ENCODE measurements at regions not wholly inside any gene's neighbourhood (a gene's known extent, or its start where the extent isn't known, plus 50 kb on each side); places are given as distances from the start of the nearest gene placed in this dataset.

GRCh38 chr14:98633380-98633779, 638.6 kb downstream of the BCL11B start:
- WGBS (ENCODE audit: insufficient coverage): 89% methylated on average over 4 of the region's 5 CpGs

GRCh38 chr14:98634043-98634820, 637.8 kb downstream of the BCL11B start:
- H3K27ac ChIP-seq (ENCODE audit: low read length): no peak overlapping the region
- intact Hi-C loops (cut with micrococcal nuclease): no loop called here
- no peaks in the 10 kb centered on the region for H3K36me3 ChIP-seq (ENCODE audit: control insufficient read depth, insufficient read depth, low read length)
- no peak overlapping the region for H3K4me3 ChIP-seq (ENCODE audit: low read length)
- H3K4me1 ChIP-seq (ENCODE audit: control insufficient read depth, insufficient read depth, low read length): no peaks in the 10 kb centered on the region
- peaks cover 12 to 13% of the 10 kb centered on the region in 2 donors for H3K27me3 Mint-ChIP-seq (ENCODE audit: low read depth in 2 of 2)
- no peaks in the 10 kb centered on the region for H3K4me1 Mint-ChIP-seq
- H3K9me3 Mint-ChIP-seq: no peaks in the 10 kb centered on the region
- H3K9me3 ChIP-seq (ENCODE audit: control insufficient read depth, insufficient read depth, low read length): no peaks in the 10 kb centered on the region
- no peaks in the 10 kb centered on the region for H3K36me3 Mint-ChIP-seq
- WGBS (ENCODE audit: insufficient coverage): 75% methylated on average over 5 of the region's 6 CpGs
- no peaks in the 10 kb centered on the region for H3K27me3 ChIP-seq (ENCODE audit: control insufficient read depth, insufficient read depth, low read length)
- no peak for ATAC-seq
- no peak for DNase-seq
- no peak overlapping the region for H3K4me3 Mint-ChIP-seq
- H3K27ac Mint-ChIP-seq: no peak overlapping the region
- no peak for TF ChIP-seq CTCF (IDR thresholded peaks at IDR 0.05)

More at GRCh38 chr14:98633380-98633779, 638.6 kb downstream of the BCL11B start:
- Histone ChIP-seq H3K4me3 (ENCODE audit: low read length) (no peak overlapping the region), H3K9me3 (ENCODE audit: control insufficient read depth, insufficient read depth, low read length) (no peaks in the 10 kb centered on the region), H3K27ac (ENCODE audit: low read length) (no peak overlapping the region), H3K27me3 (ENCODE audit: control insufficient read depth, insufficient read depth, low read length) (no peaks in the 10 kb centered on the region), H3K36me3 (ENCODE audit: control insufficient read depth, insufficient read depth, low read length) (no peaks in the 10 kb centered on the region), H3K4me1 (ENCODE audit: control insufficient read depth, insufficient read depth, low read length) (no peaks in the 10 kb centered on the region)
- Mint-ChIP-seq H3K36me3 (no peaks in the 10 kb centered on the region), H3K27ac (no peak overlapping the region), H3K27me3 (ENCODE audit: low read depth in 2 of 2) (peaks cover 13 to 16% of the 10 kb centered on the region in 2 donors), H3K9me3 (no peaks in the 10 kb centered on the region), H3K4me1 (no peaks in the 10 kb centered on the region), H3K4me3 (no peak overlapping the region)
- TF ChIP-seq CTCF (IDR thresholded peaks at IDR 0.05): no peak
- intact Hi-C loops (cut with micrococcal nuclease): no loop called here
- ATAC-seq (no peak), DNase-seq (no peak)

- H3K4me1 ChIP-seq (ENCODE audit: control insufficient read depth, insufficient read depth, low read length): no peaks in the 10 kb centered on the region
- H3K27me3 ChIP-seq (ENCODE audit: control insufficient read depth, insufficient read depth, low read length): no peaks in the 10 kb centered on the region
- no peak overlapping the region for H3K27ac ChIP-seq (ENCODE audit: low read length)
- TF ChIP-seq CTCF (IDR thresholded peaks at IDR 0.05): no peak
- 84% methylated on average over 2 of the region's 3 CpGs for WGBS (ENCODE audit: insufficient coverage)
- H3K36me3 Mint-ChIP-seq: no peaks in the 10 kb centered on the region
- no peak overlapping the region for H3K4me3 Mint-ChIP-seq
- no peak overlapping the region for H3K4me3 ChIP-seq (ENCODE audit: low read length)
- ATAC-seq: no peak
- H3K4me1 Mint-ChIP-seq: no peaks in the 10 kb centered on the region
- no peak overlapping the region for H3K27ac Mint-ChIP-seq
- H3K27me3 Mint-ChIP-seq (ENCODE audit: low read depth in 2 of 2): peaks cover 6 to 17% of the 10 kb centered on the region in 2 donors
- H3K9me3 Mint-ChIP-seq: no peaks in the 10 kb centered on the region
- intact Hi-C loops (cut with micrococcal nuclease): no loop called here
- no peaks in the 10 kb centered on the region for H3K36me3 ChIP-seq (ENCODE audit: control insufficient read depth, insufficient read depth, low read length)
- DNase-seq: no peak
- no peaks in the 10 kb centered on the region for H3K9me3 ChIP-seq (ENCODE audit: control insufficient read depth, insufficient read depth, low read length)
Measured at GRCh38 chr14:98638366-98638765, 633.6 kb downstream of the BCL11B start.

GRCh38 chr14:98647754-98648153, 624.2 kb downstream of the BCL11B start:
- intact Hi-C loops (cut with micrococcal nuclease): no loop called here
- peaks cover 0 to 8% of the 10 kb centered on the region in 2 donors for H3K27me3 Mint-ChIP-seq (ENCODE audit: low read depth in 2 of 2)

More at GRCh38 chr14:98647754-98648153, 624.2 kb downstream of the BCL11B start:
- H3K27me3 ChIP-seq (ENCODE audit: control insufficient read depth, insufficient read depth, low read length): no peaks in the 10 kb centered on the region
- ATAC-seq (no peak), DNase-seq (no peak)
- Mint-ChIP-seq H3K36me3 (no peaks in the 10 kb centered on the region), H3K4me1 (no peaks in the 10 kb centered on the region), H3K9me3 (no peaks in the 10 kb centered on the region), H3K27ac (no peak overlapping the region), H3K4me3 (no peak overlapping the region)
- no peak for TF ChIP-seq CTCF (IDR thresholded peaks at IDR 0.05)
- H3K36me3 ChIP-seq (ENCODE audit: control insufficient read depth, insufficient read depth, low read length): no peaks in the 10 kb centered on the region
- no peaks in the 10 kb centered on the region for H3K4me1 ChIP-seq (ENCODE audit: control insufficient read depth, insufficient read depth, low read length)
- H3K9me3 ChIP-seq (ENCODE audit: control insufficient read depth, insufficient read depth, low read length): no peaks in the 10 kb centered on the region
- H3K27ac ChIP-seq (ENCODE audit: low read length): no peak overlapping the region
- 97% methylated on average over 5 of the region's 5 CpGs for WGBS (ENCODE audit: insufficient coverage)
- H3K4me3 ChIP-seq (ENCODE audit: low read length): no peak overlapping the region
